Loucy (cell line): ENCODE measurements at regions not wholly inside any gene's neighbourhood (a gene's known extent, or its start where the extent isn't known, plus 50 kb on each side); places are given as distances from the start of the nearest gene placed in this dataset.

Source experiments
- CTCF ChIP-seq: fragments of 200-600 bp; sonication (generic); conservative IDR thresholded peaks from 2 replicates; pipeline ENCODE4 v1.5.1; 2014; ENCODE audit warnings: mild to moderate bottlenecking, antibody characterized with exemption, low read length
- EZH2phosphoT487 ChIP-seq: fragments of 200-600 bp; IDR thresholded peaks from 2 replicates; pipeline ENCODE4 v1.6.1; 2018; ENCODE audit warnings: antibody characterized with exemption, mild to moderate bottlenecking, moderate library complexity, borderline replicate concordance

GRCh38 chr16:55426865-55427484 is 52.0 kb upstream of the MMP2 start:
- TF ChIP-seq CTCF (no peak), EZH2phosphoT487 (no peak)
